ENCODE measurements at regions not wholly inside any gene's neighbourhood (a gene's known extent, or its start where the extent isn't known, plus 50 kb on each side); places are given as distances from the start of the nearest gene placed in this dataset.

- no peak overlapping the region for H3K4me3 ChIP-seq (ENCODE audit: low read depth, low read length)
- no peak for DNase-seq (ENCODE audit: low read depth)
- TF ChIP-seq CTCF (conservative IDR thresholded peaks at IDR 0.05; ENCODE audit: low read depth, low read length): no peak
Measured at GRCh38 chr5:100446879-100447430, 88.2 kb upstream of the FAM174A start.

- no peak for DNase-seq (ENCODE audit: low read depth)
- no peak overlapping the region for H3K4me3 ChIP-seq (ENCODE audit: low read depth, low read length)
- no peak for TF ChIP-seq CTCF (conservative IDR thresholded peaks at IDR 0.05; ENCODE audit: low read depth, low read length)
Measured at GRCh38 chr5:100444961-100445360, 90.2 kb upstream of the FAM174A start.

- no peak for DNase-seq (ENCODE audit: low read depth)
- TF ChIP-seq CTCF (conservative IDR thresholded peaks at IDR 0.05; ENCODE audit: low read depth, low read length): no peak
- no peak overlapping the region for H3K4me3 ChIP-seq (ENCODE audit: low read depth, low read length)
Measured at GRCh38 chr5:100434815-100435214, 100.4 kb upstream of the FAM174A start.

GRCh38 chr5:100432741-100433140 lies 102.4 kb upstream of the FAM174A start:
- H3K4me3 ChIP-seq (ENCODE audit: low read depth, low read length): no peak overlapping the region
- DNase-seq (ENCODE audit: low read depth): no peak
- TF ChIP-seq CTCF (conservative IDR thresholded peaks at IDR 0.05; ENCODE audit: low read depth, low read length): no peak

- no peak overlapping the region for H3K4me3 ChIP-seq (ENCODE audit: low read depth, low read length)
- TF ChIP-seq CTCF (conservative IDR thresholded peaks at IDR 0.05; ENCODE audit: low read depth, low read length): peak; percentile 100
- no peak for DNase-seq (ENCODE audit: low read depth)
Measured at GRCh38 chr5:100430268-100431195, 104.6 kb upstream of the FAM174A start.

- no peak for DNase-seq (ENCODE audit: low read depth)
- no peak overlapping the region for H3K4me3 ChIP-seq (ENCODE audit: low read depth, low read length)
- TF ChIP-seq CTCF (conservative IDR thresholded peaks at IDR 0.05; ENCODE audit: low read depth, low read length): no peak
Measured at GRCh38 chr5:100424787-100425186, 110.4 kb upstream of the FAM174A start.
